NB4 (cell line): ENCODE measurements at regions not wholly inside any gene's neighbourhood (a gene's known extent, or its start where the extent isn't known, plus 50 kb on each side); places are given as distances from the start of the nearest gene placed in this dataset.
"Not testable (repeated sequence)": the region's sequence is repeated elsewhere in the genome, so short reads cannot be mapped to it uniquely, and the experiment has no call there.

Experiments
- CTCF ChIP-seq: IDR thresholded peaks from one replicate; pipeline ENCODE4 v1.5.1; 2012; ENCODE audit warnings: low read depth, low read length
- MAX ChIP-seq: IDR thresholded peaks from 2 replicates; pipeline ENCODE4 v1.6.1; 2011; ENCODE audit warnings: low read depth, low read length
- MYC ChIP-seq: IDR thresholded peaks from 2 replicates; pipeline ENCODE4 v1.6.1; 2011; ENCODE audit warnings: low read depth, low read length
- POLR2A ChIP-seq: IDR thresholded peaks from 2 replicates; pipeline ENCODE4 v1.6.1; 2011; ENCODE audit warnings: mild to moderate bottlenecking; ENCODE audit not compliant: insufficient read length; ENCODE audit errors: extremely low read depth

- TF ChIP-seq CTCF, POLR2A, MAX, MYC: not testable (repeated sequence)
Measured at GRCh38 chr3:197449181-197449580, 106.6 kb downstream of the BDH1 start.
